ENCODE measurements at regions not wholly inside any gene's neighbourhood (a gene's known extent, or its start where the extent isn't known, plus 50 kb on each side); places are given as distances from the start of the nearest gene placed in this dataset.

- no peak for DNase-seq (ENCODE audit: low spot score)
Observed at GRCh38 chr2:120455390-120455789, 109.5 kb downstream of the INHBB start.

- DNase-seq (ENCODE audit: low spot score), result no peak
Observed at GRCh38 chr2:120456867-120457266, 110.9 kb downstream of the INHBB start.

GRCh38 chr2:120460511-120460910 lies 114.6 kb downstream of the INHBB start:
- no peak for DNase-seq (ENCODE audit: low spot score)

GRCh38 chr2:120461092-120461491 lies 115.2 kb downstream of the INHBB start:
- no peak for DNase-seq (ENCODE audit: low spot score)

- DNase-seq (ENCODE audit: low spot score), result no peak
Observed at GRCh38 chr2:120461546-120462537, 115.9 kb downstream of the INHBB start.

GRCh38 chr2:120463527-120463926 lies 117.6 kb downstream of the INHBB start:
- no peak for DNase-seq (ENCODE audit: low spot score)

GRCh38 chr2:120463996-120464395 lies 118.1 kb downstream of the INHBB start:
- no peak for DNase-seq (ENCODE audit: low spot score)

GRCh38 chr2:120464448-120464931 lies 118.6 kb downstream of the INHBB start:
- DNase-seq (ENCODE audit: low spot score), result no peak

- DNase-seq (ENCODE audit: low spot score), result no peak
Observed at GRCh38 chr2:120465012-120465700, 119.2 kb downstream of the INHBB start.

GRCh38 chr2:120465701-120465988 lies 119.7 kb downstream of the INHBB start:
- DNase-seq (ENCODE audit: low spot score), result no peak

- DNase-seq (ENCODE audit: low spot score), result no peak
Observed at GRCh38 chr2:120465989-120466703, 120.2 kb downstream of the INHBB start.

GRCh38 chr2:120466704-120467054 lies 120.7 kb downstream of the INHBB start:
- DNase-seq (ENCODE audit: low spot score), result no peak

- DNase-seq (ENCODE audit: low spot score), result no peak
Observed at GRCh38 chr2:120468136-120468535, 122.2 kb downstream of the INHBB start.

- DNase-seq (ENCODE audit: low spot score), result no peak
Observed at GRCh38 chr2:120469426-120469825, 123.5 kb downstream of the INHBB start.

GRCh38 chr2:120470041-120470965 lies 124.4 kb downstream of the INHBB start:
- DNase-seq (ENCODE audit: low spot score), result peak; percentile 82

GRCh38 chr2:120471166-120471565 lies 125.2 kb downstream of the INHBB start:
- DNase-seq (ENCODE audit: low spot score), result no peak

GRCh38 chr2:120472031-120472430 lies 126.1 kb downstream of the INHBB start:
- no peak for DNase-seq (ENCODE audit: low spot score)

GRCh38 chr2:120472891-120473309 lies 127.0 kb downstream of the INHBB start:
- DNase-seq (ENCODE audit: low spot score), result no peak

GRCh38 chr2:120473522-120474271 lies 127.8 kb downstream of the INHBB start:
- peak; percentile 53 for DNase-seq (ENCODE audit: low spot score)

- no peak for DNase-seq (ENCODE audit: low spot score)
Observed at GRCh38 chr2:120474486-120474885, 128.6 kb downstream of the INHBB start.

- no peak for DNase-seq (ENCODE audit: low spot score)
Observed at GRCh38 chr2:120476141-120476540, 130.2 kb downstream of the INHBB start.
